SU-DHL-6 (cell line): ENCODE measurements at regions not wholly inside any gene's neighbourhood (a gene's known extent, or its start where the extent isn't known, plus 50 kb on each side); places are given as distances from the start of the nearest gene placed in this dataset.

ENCODE experiments used
- H2AFZ ChIP-seq: fragments of 200-600 bp; sonication (generic); 2 replicates; pipeline ENCODE4 v1.6.1; 2014; ENCODE audit warnings: low read depth, mild to moderate bottlenecking, moderate library complexity, mixed read lengths, antibody characterized with exemption, low read length; ENCODE audit not compliant: severe bottlenecking
- H3F3A ChIP-seq: fragments of 200-600 bp; shearing (Covaris generic); 2 replicates; pipeline ENCODE4 v1.6.0; 2016; ENCODE audit warnings: antibody characterized with exemption, mild to moderate bottlenecking; ENCODE audit not compliant: insufficient read depth
- H3K27ac ChIP-seq: fragments of 200-600 bp; sonication (generic); 2 replicates; pipeline ENCODE4 v1.5.1; 2016; ENCODE audit warnings: low read depth, mild to moderate bottlenecking, low read length, moderate library complexity, mixed read lengths
- H3K27me3 ChIP-seq: fragments of 200-600 bp; sonication (generic), shearing (Covaris generic); 2 replicates; pipeline ENCODE4 v1.6.0; 2014; ENCODE audit warnings: mild to moderate bottlenecking, low read length
- H3K36me3 ChIP-seq: fragments of 200-600 bp; sonication (generic); 2 replicates; pipeline ENCODE4 v1.6.1; 2014; ENCODE audit warnings: mild to moderate bottlenecking, low read length, mixed read lengths
- H3K4me2 ChIP-seq: fragments of 300-600, 200-600 bp; shearing (Covaris generic), sonication (generic); 2 replicates; pipeline ENCODE4 v1.6.0; 2014; ENCODE audit warnings: low read length, low read depth, mild to moderate bottlenecking; ENCODE audit not compliant: poor library complexity, severe bottlenecking
- H3K4me3 ChIP-seq: fragments of 200-600 bp; sonication (generic); 2 replicates; pipeline ENCODE4 v1.5.1; 2014; ENCODE audit warnings: antibody characterized with exemption, low read length, mild to moderate bottlenecking, mixed read lengths; ENCODE audit not compliant: insufficient read depth, poor library complexity, severe bottlenecking
- H3K79me2 ChIP-seq: fragments of 200-600 bp; sonication (generic); 2 replicates; pipeline ENCODE4 v1.6.1; 2014; ENCODE audit warnings: mild to moderate bottlenecking, low read length, moderate library complexity; ENCODE audit not compliant: insufficient read depth
- H3K9ac ChIP-seq: fragments of 200-600 bp; sonication (generic); 2 replicates; pipeline ENCODE4 v1.7.0; 2014; ENCODE audit warnings: mild to moderate bottlenecking, low read length
- H3K9me2 ChIP-seq: fragments of 200-600 bp; sonication (generic); replicated peaks from 2 replicates; pipeline ENCODE4 v1.6.1; 2014; ENCODE audit warnings: low read length; ENCODE audit not compliant: insufficient read depth
- H3K9me3 ChIP-seq: fragments of 200-600 bp; sonication (generic); 2 replicates; pipeline ENCODE4 v1.6.1; 2014; ENCODE audit warnings: low read length, mixed read lengths; ENCODE audit not compliant: insufficient read depth
- H4K20me1 ChIP-seq: fragments of 200-600 bp; sonication (generic); 2 replicates; pipeline ENCODE4 v1.6.1; 2014; ENCODE audit warnings: low read depth, mild to moderate bottlenecking, antibody characterized with exemption, low read length, moderate library complexity, mixed read lengths
- EZH2phosphoT487 ChIP-seq: fragments of 200-600 bp; sonication (generic), shearing (Covaris generic); conservative IDR thresholded peaks from 2 replicates; pipeline ENCODE4 v1.6.1; 2018; ENCODE audit warnings: mild to moderate bottlenecking, antibody characterized with exemption, low read length, moderate library complexity, mixed read lengths
- TF ChIP-seq, protein P1 (sequence below): fragments of 200-600 bp; sonication (generic); IDR thresholded peaks from one replicate; pipeline ENCODE4 v1.5.1; 2017; ENCODE audit warnings: antibody characterized with exemption, mild to moderate bottlenecking, low read length, moderate library complexity; ENCODE audit not compliant: insufficient read depth, poor library complexity, severe bottlenecking

DNA sequence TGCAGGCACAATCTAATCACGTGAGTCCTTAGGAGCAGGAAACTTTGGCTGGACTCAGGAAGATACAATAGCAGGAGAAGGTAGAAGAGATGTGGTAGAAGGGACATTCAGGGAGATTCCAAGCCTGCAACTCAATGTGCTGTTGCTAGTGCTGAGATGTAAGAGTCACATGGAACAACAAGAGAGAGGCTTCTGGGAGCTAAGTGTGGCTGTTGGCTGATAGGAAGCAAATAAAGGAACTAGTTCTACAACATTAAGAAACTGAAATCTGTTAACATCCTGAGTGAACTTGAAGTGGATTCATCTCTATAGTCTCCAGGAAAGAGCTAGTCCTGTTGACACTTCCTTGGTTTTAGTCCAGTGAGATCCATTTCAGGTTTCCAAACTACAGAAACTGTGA, 1207.4 kb downstream of the ADGRL3 start:
- H2AFZ ChIP-seq, result no peak overlapping the region
- H3K9me3 ChIP-seq, result no peaks in the 10 kb centered on the region
- TF ChIP-seq, protein P1, sequence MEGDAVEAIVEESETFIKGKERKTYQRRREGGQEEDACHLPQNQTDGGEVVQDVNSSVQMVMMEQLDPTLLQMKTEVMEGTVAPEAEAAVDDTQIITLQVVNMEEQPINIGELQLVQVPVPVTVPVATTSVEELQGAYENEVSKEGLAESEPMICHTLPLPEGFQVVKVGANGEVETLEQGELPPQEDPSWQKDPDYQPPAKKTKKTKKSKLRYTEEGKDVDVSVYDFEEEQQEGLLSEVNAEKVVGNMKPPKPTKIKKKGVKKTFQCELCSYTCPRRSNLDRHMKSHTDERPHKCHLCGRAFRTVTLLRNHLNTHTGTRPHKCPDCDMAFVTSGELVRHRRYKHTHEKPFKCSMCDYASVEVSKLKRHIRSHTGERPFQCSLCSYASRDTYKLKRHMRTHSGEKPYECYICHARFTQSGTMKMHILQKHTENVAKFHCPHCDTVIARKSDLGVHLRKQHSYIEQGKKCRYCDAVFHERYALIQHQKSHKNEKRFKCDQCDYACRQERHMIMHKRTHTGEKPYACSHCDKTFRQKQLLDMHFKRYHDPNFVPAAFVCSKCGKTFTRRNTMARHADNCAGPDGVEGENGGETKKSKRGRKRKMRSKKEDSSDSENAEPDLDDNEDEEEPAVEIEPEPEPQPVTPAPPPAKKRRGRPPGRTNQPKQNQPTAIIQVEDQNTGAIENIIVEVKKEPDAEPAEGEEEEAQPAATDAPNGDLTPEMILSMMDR, result no peak
- no peak for TF ChIP-seq EZH2phosphoT487
- H3F3A ChIP-seq, result no peaks in the 10 kb centered on the region
- no peak overlapping the region for H3K27ac ChIP-seq
- no peaks in the 10 kb centered on the region for H3K27me3 ChIP-seq
- H4K20me1 ChIP-seq, result no peaks in the 10 kb centered on the region
- H3K79me2 ChIP-seq, result no peaks in the 10 kb centered on the region
- H3K9me2 ChIP-seq, result no peaks in the 10 kb centered on the region
- H3K4me2 ChIP-seq, result no peak overlapping the region
- H3K4me3 ChIP-seq, result no peak overlapping the region
- H3K36me3 ChIP-seq, result no peaks in the 10 kb centered on the region
- no peak overlapping the region for H3K9ac ChIP-seq

DNA sequence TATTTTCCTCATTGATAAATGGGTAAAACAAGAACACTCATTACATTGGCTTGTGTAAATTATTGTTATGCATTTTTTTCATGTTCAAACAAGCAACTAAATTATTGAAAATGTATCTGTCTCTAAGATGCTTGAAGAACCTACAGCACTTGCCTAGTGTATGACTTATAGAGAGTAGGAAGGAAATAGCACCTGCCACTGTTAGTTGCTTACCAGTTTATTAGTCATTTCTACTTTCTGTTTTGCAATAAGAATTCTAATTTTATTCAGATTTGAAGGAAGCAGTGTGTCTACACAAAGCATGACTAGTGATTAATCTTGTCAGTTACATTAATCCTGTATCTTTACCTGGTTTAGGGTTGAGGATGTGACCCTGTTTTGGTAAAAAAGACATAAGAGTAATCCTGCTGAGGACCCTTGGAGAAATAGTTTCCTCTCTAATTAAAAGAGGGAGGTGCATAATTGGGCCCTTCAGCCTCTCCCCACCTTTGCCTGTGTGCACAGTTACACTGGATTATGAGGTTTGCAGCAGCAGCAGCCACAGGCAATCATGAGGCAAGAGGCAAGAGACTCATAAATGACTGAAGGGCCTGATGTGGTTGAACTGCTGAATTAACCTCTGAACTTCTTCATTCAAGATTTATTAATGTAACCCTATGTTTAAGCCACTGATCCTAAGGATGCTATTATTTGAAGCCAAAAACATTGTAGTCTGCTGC, 1202.1 kb downstream of the ADGRL3 start:
- no peaks in the 10 kb centered on the region for H3K79me2 ChIP-seq
- H3K4me2 ChIP-seq, result no peak overlapping the region
- no peaks in the 10 kb centered on the region for H3K27me3 ChIP-seq
- H3K9me2 ChIP-seq, result no peaks in the 10 kb centered on the region
- H2AFZ ChIP-seq, result no peak overlapping the region
- no peaks in the 10 kb centered on the region for H4K20me1 ChIP-seq
- TF ChIP-seq, protein P1, result no peak
- no peak for TF ChIP-seq EZH2phosphoT487
- no peak overlapping the region for H3K4me3 ChIP-seq
- H3K9me3 ChIP-seq, result no peaks in the 10 kb centered on the region
- no peak overlapping the region for H3K9ac ChIP-seq
- H3F3A ChIP-seq, result no peaks in the 10 kb centered on the region
- no peaks in the 10 kb centered on the region for H3K36me3 ChIP-seq
- no peak overlapping the region for H3K27ac ChIP-seq

DNA sequence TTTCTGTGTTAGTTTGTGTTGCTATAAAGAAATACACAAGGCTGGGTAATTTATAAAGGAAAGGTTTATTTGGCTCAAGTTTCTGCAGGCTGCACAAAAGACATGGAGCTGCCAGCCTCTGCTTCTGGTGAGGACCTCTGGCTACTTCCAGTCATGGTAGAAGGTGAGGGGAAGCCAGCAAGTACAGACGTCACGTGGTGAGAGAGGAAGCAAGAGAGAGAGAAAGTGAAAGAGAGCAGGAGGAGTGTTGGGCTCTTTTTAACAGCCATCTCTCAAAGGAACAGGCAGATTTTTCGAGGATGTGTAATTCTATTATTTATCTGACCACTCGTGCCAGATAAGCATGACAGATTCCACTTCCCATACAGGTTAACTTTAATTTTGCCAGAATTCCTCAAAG, 1199.1 kb downstream of the ADGRL3 start:
- Histone ChIP-seq H3K9ac (no peak overlapping the region), H3K27ac (no peak overlapping the region), H2AFZ (peak overlapping the region; percentile 48)

More for the DNA sequence above, 1199.1 kb downstream of the ADGRL3 start:
- no peaks in the 10 kb centered on the region for H3K27me3 ChIP-seq
- H3K9me2 ChIP-seq, result no peaks in the 10 kb centered on the region
- no peaks in the 10 kb centered on the region for H3F3A ChIP-seq
- no peaks in the 10 kb centered on the region for H4K20me1 ChIP-seq
- no peaks in the 10 kb centered on the region for H3K79me2 ChIP-seq
- TF ChIP-seq EZH2phosphoT487, result no peak
- TF ChIP-seq, protein P1, result no peak
- H3K4me2 ChIP-seq, result no peak overlapping the region
- no peaks in the 10 kb centered on the region for H3K36me3 ChIP-seq
- no peaks in the 10 kb centered on the region for H3K9me3 ChIP-seq
- H3K4me3 ChIP-seq, result no peak overlapping the region
